ENCODE measurements at regions not wholly inside any gene's neighbourhood (a gene's known extent, or its start where the extent isn't known, plus 50 kb on each side); places are given as distances from the start of the nearest gene placed in this dataset.
"Not testable (repeated sequence)": the region's sequence is repeated elsewhere in the genome, so short reads cannot be mapped to it uniquely, and the experiment has no call there.

- DNase-seq (ENCODE audit: low read depth) = no peak
Observed at GRCh38 chr3:105979961-105980360, 111.1 kb upstream of the CBLB start.

- no peak for DNase-seq (ENCODE audit: low read depth)
Observed at GRCh38 chr3:105982207-105982606, 113.4 kb upstream of the CBLB start.

GRCh38 chr3:105984837-105985236, 116.0 kb upstream of the CBLB start:
- DNase-seq (ENCODE audit: low read depth) = peak; percentile 12

- DNase-seq (ENCODE audit: low read depth) = not testable (repeated sequence)
Observed at GRCh38 chr3:105986343-105986742, 117.5 kb upstream of the CBLB start.

GRCh38 chr3:105987809-105988208, 119.0 kb upstream of the CBLB start:
- DNase-seq (ENCODE audit: low read depth) = no peak

GRCh38 chr3:105988540-105989212, 119.9 kb upstream of the CBLB start:
- no peak for DNase-seq (ENCODE audit: low read depth)

GRCh38 chr3:105996781-105997180, 128.0 kb upstream of the CBLB start:
- DNase-seq (ENCODE audit: low read depth) = no peak

- no peak for DNase-seq (ENCODE audit: low read depth)
Observed at GRCh38 chr3:105997466-105997799, 128.6 kb upstream of the CBLB start.

GRCh38 chr3:105997800-105998526, 129.2 kb upstream of the CBLB start:
- peak; percentile 93 for DNase-seq (ENCODE audit: low read depth)

GRCh38 chr3:105999856-106000255, 131.0 kb upstream of the CBLB start:
- DNase-seq (ENCODE audit: low read depth) = no peak

- no peak for DNase-seq (ENCODE audit: low read depth)
Observed at GRCh38 chr3:106001923-106002322, 133.1 kb upstream of the CBLB start.

GRCh38 chr3:106004137-106004681, 135.4 kb upstream of the CBLB start:
- DNase-seq (ENCODE audit: low read depth) = peak; percentile 88

- no peak for DNase-seq (ENCODE audit: low read depth)
Observed at GRCh38 chr3:106004826-106005225, 136.0 kb upstream of the CBLB start.

GRCh38 chr3:106006001-106006400, 137.2 kb upstream of the CBLB start:
- peak; percentile 97 for DNase-seq (ENCODE audit: low read depth)

- DNase-seq (ENCODE audit: low read depth) = no peak
Observed at GRCh38 chr3:106006571-106006970, 137.8 kb upstream of the CBLB start.

- no peak for DNase-seq (ENCODE audit: low read depth)
Observed at GRCh38 chr3:106007512-106007911, 138.7 kb upstream of the CBLB start.

- DNase-seq (ENCODE audit: low read depth) = no peak
Observed at GRCh38 chr3:106008766-106009165, 140.0 kb upstream of the CBLB start.

GRCh38 chr3:106010829-106011228, 142.0 kb upstream of the CBLB start:
- no peak for DNase-seq (ENCODE audit: low read depth)

- peak; percentile 95 for DNase-seq (ENCODE audit: low read depth)
Observed at GRCh38 chr3:106013971-106014370, 145.2 kb upstream of the CBLB start.

GRCh38 chr3:106014518-106014917, 145.7 kb upstream of the CBLB start:
- DNase-seq (ENCODE audit: low read depth) = no peak

GRCh38 chr3:106014971-106015370, 146.2 kb upstream of the CBLB start:
- no peak for DNase-seq (ENCODE audit: low read depth)

- DNase-seq (ENCODE audit: low read depth) = no peak
Observed at GRCh38 chr3:106018102-106018501, 149.3 kb upstream of the CBLB start.

- DNase-seq (ENCODE audit: low read depth) = no peak
Observed at GRCh38 chr3:106018929-106019550, 150.2 kb upstream of the CBLB start.

Data from ELR (cell line).